Uterus (tissue), 2 donors: ENCODE measurements at regions not wholly inside any gene's neighbourhood (a gene's known extent, or its start where the extent isn't known, plus 50 kb on each side); places are given as distances from the start of the nearest gene placed in this dataset.

Source experiments
- POLR2A ChIP-seq, 2 donors: fragments of 450-650 bp; IDR thresholded peaks; one replicate each; pipeline ENCODE4 v1.6.1; 2016; ENCODE audit warnings: antibody characterized with exemption in 2 of 2, mild to moderate bottlenecking in 1 of 2, moderate library complexity in 1 of 2
- TF ChIP-seq, protein P1 (sequence below), 4 experiments: fragments of 200-600 bp in 2 of 4; fragments of 450-650 bp in 2 of 4; sonication (generic) in 2 of 4; IDR thresholded peaks; one replicate each; pipeline ENCODE4 v1.5.1; 2016 to 2019; ENCODE audit warnings: antibody characterized with exemption in 4 of 4, mild to moderate bottlenecking in 2 of 4, moderate library complexity in 1 of 4

DNA sequence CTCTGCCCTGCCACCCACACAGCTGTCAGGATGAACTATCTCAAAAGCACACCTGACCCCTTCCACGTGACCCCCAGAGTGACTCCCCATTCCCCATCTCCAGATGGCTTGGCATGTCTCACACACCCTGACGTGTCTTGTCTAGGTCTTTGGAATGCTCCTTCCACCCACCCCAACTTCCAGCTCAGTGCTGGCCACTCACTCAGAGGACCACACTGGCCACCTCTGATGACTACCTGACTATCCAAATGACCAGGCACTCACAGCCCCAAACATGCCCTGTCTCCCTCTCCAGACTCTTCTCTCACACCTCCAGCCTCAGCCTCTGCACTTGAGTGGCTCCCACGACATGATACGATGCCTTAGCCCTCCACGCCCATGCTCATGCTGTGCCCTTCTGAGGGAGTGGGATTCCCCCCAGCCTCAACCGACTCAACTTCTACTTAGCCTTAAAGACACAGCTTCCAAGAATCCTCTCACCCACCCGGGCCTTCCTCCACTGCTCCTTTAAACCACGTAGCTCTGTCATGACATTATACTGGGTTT, 259.4 kb downstream of the BUD13 start:
- TF ChIP-seq, protein P1, sequence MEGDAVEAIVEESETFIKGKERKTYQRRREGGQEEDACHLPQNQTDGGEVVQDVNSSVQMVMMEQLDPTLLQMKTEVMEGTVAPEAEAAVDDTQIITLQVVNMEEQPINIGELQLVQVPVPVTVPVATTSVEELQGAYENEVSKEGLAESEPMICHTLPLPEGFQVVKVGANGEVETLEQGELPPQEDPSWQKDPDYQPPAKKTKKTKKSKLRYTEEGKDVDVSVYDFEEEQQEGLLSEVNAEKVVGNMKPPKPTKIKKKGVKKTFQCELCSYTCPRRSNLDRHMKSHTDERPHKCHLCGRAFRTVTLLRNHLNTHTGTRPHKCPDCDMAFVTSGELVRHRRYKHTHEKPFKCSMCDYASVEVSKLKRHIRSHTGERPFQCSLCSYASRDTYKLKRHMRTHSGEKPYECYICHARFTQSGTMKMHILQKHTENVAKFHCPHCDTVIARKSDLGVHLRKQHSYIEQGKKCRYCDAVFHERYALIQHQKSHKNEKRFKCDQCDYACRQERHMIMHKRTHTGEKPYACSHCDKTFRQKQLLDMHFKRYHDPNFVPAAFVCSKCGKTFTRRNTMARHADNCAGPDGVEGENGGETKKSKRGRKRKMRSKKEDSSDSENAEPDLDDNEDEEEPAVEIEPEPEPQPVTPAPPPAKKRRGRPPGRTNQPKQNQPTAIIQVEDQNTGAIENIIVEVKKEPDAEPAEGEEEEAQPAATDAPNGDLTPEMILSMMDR (IDR thresholded peaks at IDR 0.05) = no peak
- no peak for TF ChIP-seq POLR2A (IDR thresholded peaks at IDR 0.05)
